Stomach (tissue), 4 donors: ENCODE measurements at regions not wholly inside any gene's neighbourhood (a gene's known extent, or its start where the extent isn't known, plus 50 kb on each side); places are given as distances from the start of the nearest gene placed in this dataset.

Experiments used
- CTCF ChIP-seq, 7 experiments: fragments of 450-650 bp in 4 of 7; fragments of 200-600 bp in 3 of 7; sonication (generic) in 3 of 7; IDR thresholded peaks; one replicate each; pipeline ENCODE4 v1.5.1; 2016 to 2019; ENCODE audit warnings: antibody characterized with exemption in 7 of 7, control low read depth in 2 of 7, mild to moderate bottlenecking in 1 of 7
- POLR2A ChIP-seq, 4 donors: fragments of 450-650 bp; IDR thresholded peaks; one replicate each; pipeline ENCODE4 v1.6.1; 2016; ENCODE audit warnings: antibody characterized with exemption in 4 of 4, control low read depth in 2 of 4, mild to moderate bottlenecking in 1 of 4, moderate library complexity in 1 of 4

GRCh38 chr5:13470975-13471374 is 473.5 kb downstream of the DNAH5 start:
- TF ChIP-seq POLR2A (IDR thresholded peaks at IDR 0.05) = no peak
- TF ChIP-seq CTCF (IDR thresholded peaks at IDR 0.05) = no peak
